Mesothelial cell of epicardium (in vitro differentiated cells): ENCODE measurements at regions not wholly inside any gene's neighbourhood (a gene's known extent, or its start where the extent isn't known, plus 50 kb on each side); places are given as distances from the start of the nearest gene placed in this dataset.

Experiments used
- DNase-seq, 2 experiments: peaks; one replicate each; pipeline ENCODE4 v3.0.0; 2021; ENCODE audit warnings: low spot score in 2 of 2; ENCODE audit not compliant: unreplicated experiment in 2 of 2
- H3K27ac Mint-ChIP-seq: 2 replicates; pipeline ENCODE4 v1.8.0; 2021; ENCODE audit warnings: mixed read lengths
- H3K27me3 Mint-ChIP-seq: 2 replicates; pipeline ENCODE4 v1.8.0; 2021; ENCODE audit warnings: low read depth, mixed read lengths
- H3K36me3 Mint-ChIP-seq: 2 replicates; pipeline ENCODE4 v1.8.0; 2021; ENCODE audit warnings: mixed read lengths
- H3K4me1 Mint-ChIP-seq: 2 replicates; pipeline ENCODE4 v1.8.0; 2021; ENCODE audit warnings: mixed read lengths
- H3K4me3 Mint-ChIP-seq: 2 replicates; pipeline ENCODE4 v1.8.0; 2021; ENCODE audit warnings: mild to moderate bottlenecking, moderate library complexity, mixed read lengths
- H3K9me3 Mint-ChIP-seq: 2 replicates; pipeline ENCODE4 v1.8.0; 2021; ENCODE audit warnings: mixed read lengths
- CTCF ChIP-seq: fragments of 200-600 bp; sonication (generic); IDR thresholded peaks from one replicate; pipeline ENCODE4 v1.5.0; 2021; ENCODE audit warnings: antibody characterized with exemption; ENCODE audit not compliant: unreplicated experiment

- no peak for DNase-seq
- H3K27me3 Mint-ChIP-seq: no peaks in the 10 kb centered on the region
- H3K4me3 Mint-ChIP-seq: no peak overlapping the region
- H3K36me3 Mint-ChIP-seq: peaks cover 6% of the 10 kb centered on the region
- peaks cover 49% of the 10 kb centered on the region for H3K4me1 Mint-ChIP-seq
- peak overlapping the region; percentile 65 for H3K27ac Mint-ChIP-seq
- H3K9me3 Mint-ChIP-seq: peaks cover 7% of the 10 kb centered on the region
- TF ChIP-seq CTCF: no peak
These were observed 249.3 kb upstream of the CIBAR2 start for GRCh38 chr16:85361441-85362118.

DNA sequence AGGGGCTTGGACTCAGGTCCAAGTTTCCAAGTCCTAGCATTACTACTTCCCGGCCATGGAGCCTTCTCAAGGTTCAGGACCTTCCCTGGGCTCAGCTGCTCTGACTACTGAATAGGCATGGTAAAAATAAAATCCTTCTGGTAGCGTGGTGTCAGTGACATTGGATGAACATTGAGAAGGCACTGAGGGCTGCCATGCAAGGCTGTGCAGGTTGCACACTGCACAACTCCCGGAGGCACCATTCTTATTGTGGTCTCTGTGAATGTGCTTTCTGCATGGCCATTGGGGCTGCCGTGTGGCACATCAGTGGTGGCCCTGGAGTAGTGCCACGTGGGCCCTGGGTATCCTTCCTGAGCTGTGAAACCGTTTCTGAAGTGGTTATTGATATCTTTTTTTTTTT is 250.2 kb upstream of the CIBAR2 start:
- peaks cover 57% of the 10 kb centered on the region for H3K4me1 Mint-ChIP-seq
- peak overlapping the region; percentile 12 for H3K27ac Mint-ChIP-seq

DNA sequence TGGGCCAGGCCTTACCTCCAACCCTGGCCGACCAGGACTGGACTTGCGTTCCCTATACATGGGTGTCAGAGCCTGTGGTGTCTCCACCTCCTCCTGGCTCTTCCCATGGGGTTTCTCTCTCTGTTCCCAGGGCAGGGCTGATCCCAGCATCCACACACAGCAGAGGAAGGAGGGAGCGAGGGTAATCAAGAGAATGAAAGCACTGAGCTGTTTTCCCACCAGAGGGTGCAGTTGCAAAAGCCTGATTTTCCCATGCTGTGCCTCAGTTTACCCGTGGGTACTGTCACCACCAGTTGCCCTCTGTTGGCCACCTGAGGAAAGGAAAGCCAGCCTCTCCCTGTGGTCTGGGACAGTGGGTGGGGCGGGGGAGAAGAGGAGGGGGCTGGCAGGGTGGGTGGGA is 249.7 kb upstream of the GSE1 start:
- Mint-ChIP-seq H3K27ac (no peak overlapping the region), H3K4me3 (no peak overlapping the region), H3K27me3 (no peaks in the 10 kb centered on the region), H3K4me1 (peaks cover 51% of the 10 kb centered on the region), H3K36me3 (peaks cover 6% of the 10 kb centered on the region), H3K9me3 (peaks cover 7% of the 10 kb centered on the region)
- no peak for DNase-seq
- no peak for TF ChIP-seq CTCF

More for the DNA sequence above, 250.2 kb upstream of the CIBAR2 start:
- TF ChIP-seq CTCF: no peak
- Mint-ChIP-seq H3K9me3 (peaks cover 7% of the 10 kb centered on the region), H3K4me3 (no peak overlapping the region), H3K36me3 (peaks cover 6% of the 10 kb centered on the region), H3K27me3 (no peaks in the 10 kb centered on the region)
- no peak for DNase-seq

GRCh38 chr16:85363881-85364280 is 249.2 kb upstream of the GSE1 start:
- Mint-ChIP-seq H3K4me1 (peaks cover 49% of the 10 kb centered on the region), H3K36me3 (peaks cover 6% of the 10 kb centered on the region), H3K27me3 (no peaks in the 10 kb centered on the region), H3K9me3 (peaks cover 7% of the 10 kb centered on the region), H3K27ac (peak overlapping the region; percentile 56), H3K4me3 (no peak overlapping the region)
- no peak for TF ChIP-seq CTCF
- no peak for DNase-seq

GRCh38 chr16:85364323-85365040 is 248.6 kb upstream of the GSE1 start:
- Mint-ChIP-seq H3K4me3 (no peak overlapping the region), H3K9me3 (peaks cover 7% of the 10 kb centered on the region), H3K27me3 (no peaks in the 10 kb centered on the region), H3K4me1 (peaks cover 49% of the 10 kb centered on the region), H3K36me3 (peaks cover 6% of the 10 kb centered on the region), H3K27ac (peak overlapping the region; percentile 64)
- DNase-seq: no peak
- TF ChIP-seq CTCF: no peak
